GM12878 (cell line): ENCODE measurements at regions not wholly inside any gene's neighbourhood (a gene's known extent, or its start where the extent isn't known, plus 50 kb on each side); places are given as distances from the start of the nearest gene placed in this dataset.

Experiments
- ATAC-seq: fragments of 200-7000 bp; cut with Tn5 transposase; 3 replicates; pipeline ENCODE4 v1.9.1; 2020; ENCODE audit warnings: mild to moderate bottlenecking, moderate library complexity
- BruUV-seq: library from RNA; stranded (reverse); fragments of 400-500 nt; replicated peaks from 2 replicates; lab custom pipeline; 2021; lab: Mats Ljungman, UMichigan
- CTCF ChIA-PET: fragments of 300-600 bp; sonication (Branson Sonifier 250); formaldehyde crosslinking; extraction: SDS; loops from one replicate; lab custom pipeline; 2021; ENCODE audit warnings: inconsistent platforms; lab: Yijun Ruan, JAX
- POLR2A ChIA-PET: fragments of 350-600 bp; formaldehyde crosslinking; extraction: SDS; loops from one replicate; lab custom pipeline; 2021; ENCODE audit warnings: inconsistent platforms; lab: Charles Lee
- RAD21 ChIA-PET: fragments of 300-600 bp; sonication (Branson Sonifier 250); formaldehyde crosslinking; loops from one replicate; lab custom pipeline; 2023; ENCODE audit warnings: antibody characterized with exemption; ENCODE audit not compliant: unreplicated experiment; lab: Charles Lee
- SMC1A ChIA-PET: fragments of 300-600 bp; sonication (Branson Sonifier 250); formaldehyde crosslinking; loops from one replicate; lab custom pipeline; 2023; ENCODE audit not compliant: unreplicated experiment, uncharacterized antibody; lab: Charles Lee
- DNase-seq: peaks from one replicate; pipeline ENCODE4 v3.0.0-alpha.2; 2011; ENCODE audit warnings: low read depth, low spot score
- FAIRE-seq: peaks from 3 replicates; lab custom pipeline; 2011; peaks lifted over from hg19 to GRCh38; lab: Jason Lieb, UNC
- H2AFZ ChIP-seq: 2 replicates; pipeline ENCODE4 v1.6.0; 2011; ENCODE audit warnings: low read depth, low read length, control low read depth; ENCODE audit not compliant: control insufficient read depth
- H3K27ac ChIP-seq: 2 replicates; pipeline ENCODE4 v1.5.1; 2011; ENCODE audit warnings: control low read depth; ENCODE audit not compliant: control insufficient read depth, insufficient read depth
- H3K27me3 ChIP-seq, 2 experiments: replicated peaks in 1 of 2; 2 replicates each; pipeline versions ENCODE4 v1.6.0 to v1.6.1; 2011; ENCODE audit warnings: low read length in 1 of 2; ENCODE audit not compliant: control insufficient read depth in 2 of 2, insufficient read depth in 2 of 2
- H3K36me3 ChIP-seq, 2 experiments: 2 replicates each; pipeline ENCODE4 v1.5.1; 2011; ENCODE audit warnings: low read length in 1 of 2; ENCODE audit not compliant: control insufficient read depth in 2 of 2, insufficient read depth in 2 of 2
- H3K4me1 ChIP-seq: 2 replicates; pipeline ENCODE4 v1.6.1; 2011; ENCODE audit warnings: mild to moderate bottlenecking, low read length, moderate library complexity, mixed read lengths; ENCODE audit not compliant: control insufficient read depth, insufficient read depth
- H3K4me2 ChIP-seq: 2 replicates; pipeline ENCODE4 v1.6.0; 2011; ENCODE audit warnings: control low read depth; ENCODE audit not compliant: control insufficient read depth, insufficient read depth
- H3K4me3 ChIP-seq: fragments of 200-600 bp; sonication (generic); 2 replicates; pipeline ENCODE4 v1.5.1; 2016
- H3K79me2 ChIP-seq: 2 replicates; pipeline ENCODE4 v1.6.0; 2011; ENCODE audit warnings: low read length; ENCODE audit not compliant: control insufficient read depth, insufficient read depth
- H3K9ac ChIP-seq: 2 replicates; pipeline ENCODE4 v1.8.0; 2011; ENCODE audit warnings: low read length, control low read depth, mixed read lengths; ENCODE audit not compliant: control insufficient read depth, insufficient read depth
- H3K9me3 ChIP-seq: replicated peaks from 3 replicates; pipeline ENCODE4 v1.5.1; 2011; ENCODE audit warnings: mild to moderate bottlenecking, low read length; ENCODE audit not compliant: control insufficient read depth, insufficient read depth
- H4K20me1 ChIP-seq: 2 replicates; pipeline ENCODE4 v1.6.0; 2011; ENCODE audit not compliant: control insufficient read depth, insufficient read depth
- BMI1 ChIP-seq: fragments of 450-650 bp; IDR thresholded peaks from 2 replicates; pipeline ENCODE4 v1.6.1; 2016; ENCODE audit warnings: mild to moderate bottlenecking, moderate library complexity, borderline replicate concordance
- CBFB ChIP-seq: IDR thresholded peaks from 2 replicates; pipeline ENCODE4 v1.6.1; 2016; ENCODE audit warnings: antibody characterized with exemption, low read depth
- CBX3 ChIP-seq: fragments of 200-600 bp; sonication (generic); IDR thresholded peaks from 2 replicates; pipeline ENCODE4 v1.6.1; 2016; ENCODE audit warnings: low read depth, borderline replicate concordance
- FOXM1 ChIP-seq: IDR thresholded peaks from 2 replicates; pipeline ENCODE4 v1.6.1; 2012; ENCODE audit warnings: low read depth, mild to moderate bottlenecking, inconsistent platforms, low read length, moderate library complexity
- PRDM15 ChIP-seq: fragments of 450-650 bp; formaldehyde crosslinking; IDR thresholded peaks from 2 replicates; pipeline ENCODE4 v1.4.0; 2020; ENCODE audit warnings: mild to moderate bottlenecking, moderate library complexity
- TBL1XR1 ChIP-seq: IDR thresholded peaks from 2 replicates; pipeline ENCODE4 v1.6.1; 2012; ENCODE audit warnings: low read depth, low read length, improper control_type of control experiment
- TCF3 ChIP-seq: IDR thresholded peaks from 2 replicates; pipeline ENCODE4 v1.6.1; 2012; ENCODE audit warnings: low read depth, mild to moderate bottlenecking, low read length, borderline replicate concordance; ENCODE audit not compliant: insufficient read depth
- YY1 ChIP-seq: IDR thresholded peaks from 2 replicates; pipeline ENCODE4 v1.6.1; 2011; ENCODE audit warnings: low read depth, mild to moderate bottlenecking, low read length
- WGBS: methylation state at CpG from one replicate; pipeline ENCODE4 v1.1.6; 2016; ENCODE audit warnings: low lambda C conversion rate; ENCODE audit not compliant: insufficient replicate concordance, insufficient coverage; ENCODE audit errors: missing lambda C conversion rate; 5-methylcytosine and 5-hydroxymethylcytosine counted together
- in situ Hi-C: fragments of 300-500 bp; cut with MboI; formaldehyde crosslinking; loops from 9 replicates; pipeline ENCODE4 v1.14.3; 2018; ENCODE audit warnings: mixed read lengths
- intact Hi-C: fragments of 100-400 bp; cut with micrococcal nuclease; formaldehyde crosslinking; loops from one replicate; pipeline ENCODE4 v1.14.2; 2022; ENCODE audit not compliant: unreplicated experiment
- TF ChIP-seq, protein P1 (sequence below): fragments of 450-650 bp; IDR thresholded peaks from 2 replicates; pipeline ENCODE4 v1.6.1; 2017; ENCODE audit warnings: mild to moderate bottlenecking, low read depth, inconsistent platforms; ENCODE audit not compliant: poor library complexity, severe bottlenecking
- TF ChIP-seq, protein P2 (sequence below): fragments of 150-350 bp; IDR thresholded peaks from 2 replicates; pipeline ENCODE4 v1.6.1; 2016; ENCODE audit warnings: low read depth, low read length

DNA sequence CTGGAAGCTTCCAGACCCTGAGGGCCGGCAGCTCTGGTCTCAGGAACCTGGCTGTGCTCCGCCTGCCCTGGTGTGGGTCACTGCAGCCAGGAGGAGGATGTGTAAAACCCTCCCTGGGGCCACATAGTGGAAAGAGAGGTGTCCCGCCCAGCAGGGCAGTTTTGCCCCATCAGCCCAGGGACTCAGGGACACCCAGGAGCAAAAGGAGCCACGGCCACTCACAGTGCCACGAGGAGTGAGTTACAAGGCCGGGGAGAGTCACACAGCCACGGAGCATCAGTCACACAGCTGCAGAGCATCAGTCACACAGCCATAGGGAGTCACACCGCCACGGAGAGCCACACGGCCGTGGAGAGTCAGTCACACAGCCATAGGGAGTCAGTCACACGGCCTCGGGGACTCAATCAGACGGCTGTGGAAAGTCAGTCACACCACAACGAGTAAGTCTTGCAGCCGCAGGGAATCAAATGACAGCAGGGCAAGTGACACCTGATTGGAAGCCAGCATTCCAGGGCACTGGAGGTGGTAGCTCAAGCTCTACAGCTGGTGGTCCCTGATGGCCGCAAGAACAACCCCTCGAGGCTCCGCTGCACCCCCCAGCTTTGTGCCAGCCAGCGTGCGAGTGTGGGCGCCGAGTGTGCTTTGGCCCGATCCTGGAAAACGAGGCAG is 60.9 kb downstream of the DLL1 start (continued):
- no peak for TF ChIP-seq PRDM15 (CRISPR knock-in tag)
- no peak for TF ChIP-seq TCF3
- TF ChIP-seq CBX3 = no peak
- no peak for TF ChIP-seq TBL1XR1
- no peak for TF ChIP-seq BMI1

- ATAC-seq (no peak), DNase-seq (no peak), FAIRE-seq (no peak)
- Histone ChIP-seq H2AFZ (no peak overlapping the region), H3K79me2 (no peaks in the 10 kb centered on the region), H3K9me3 (no peaks in the 10 kb centered on the region), H3K4me1 (no peaks in the 10 kb centered on the region), H3K4me2 (no peak overlapping the region), H4K20me1 (0 out of 2 replicates have a peak, but pooled peaks cover 2% of the 10 kb centered on the region), H3K9ac (no peak overlapping the region), H3K27ac (no peak overlapping the region), H3K4me3 (no peak overlapping the region), H3K27me3 (no peaks in the 10 kb centered on the region), H3K36me3 (no peaks in the 10 kb centered on the region)
- ChIA-PET CTCF (no interaction called here), RAD21 (no interaction called here), SMC1A (no interaction called here), POLR2A (no interaction called here)
- intact Hi-C loops (no loop called here), in situ Hi-C loops (no loop called here)
- no TSS peak for BruUV-seq
- 55% methylated on average over 15 of the region's 15 CpGs for WGBS
- TF ChIP-seq FOXM1 (no peak), CBFB (no peak), YY1 (no peak)
- TF ChIP-seq, protein P1, sequence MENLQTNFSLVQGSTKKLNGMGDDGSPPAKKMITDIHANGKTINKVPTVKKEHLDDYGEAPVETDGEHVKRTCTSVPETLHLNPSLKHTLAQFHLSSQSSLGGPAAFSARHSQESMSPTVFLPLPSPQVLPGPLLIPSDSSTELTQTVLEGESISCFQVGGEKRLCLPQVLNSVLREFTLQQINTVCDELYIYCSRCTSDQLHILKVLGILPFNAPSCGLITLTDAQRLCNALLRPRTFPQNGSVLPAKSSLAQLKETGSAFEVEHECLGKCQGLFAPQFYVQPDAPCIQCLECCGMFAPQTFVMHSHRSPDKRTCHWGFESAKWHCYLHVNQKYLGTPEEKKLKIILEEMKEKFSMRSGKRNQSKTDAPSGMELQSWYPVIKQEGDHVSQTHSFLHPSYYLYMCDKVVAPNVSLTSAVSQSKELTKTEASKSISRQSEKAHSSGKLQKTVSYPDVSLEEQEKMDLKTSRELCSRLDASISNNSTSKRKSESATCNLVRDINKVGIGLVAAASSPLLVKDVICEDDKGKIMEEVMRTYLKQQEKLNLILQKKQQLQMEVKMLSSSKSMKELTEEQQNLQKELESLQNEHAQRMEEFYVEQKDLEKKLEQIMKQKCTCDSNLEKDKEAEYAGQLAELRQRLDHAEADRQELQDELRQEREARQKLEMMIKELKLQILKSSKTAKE = no peak
- TF ChIP-seq, protein P2, sequence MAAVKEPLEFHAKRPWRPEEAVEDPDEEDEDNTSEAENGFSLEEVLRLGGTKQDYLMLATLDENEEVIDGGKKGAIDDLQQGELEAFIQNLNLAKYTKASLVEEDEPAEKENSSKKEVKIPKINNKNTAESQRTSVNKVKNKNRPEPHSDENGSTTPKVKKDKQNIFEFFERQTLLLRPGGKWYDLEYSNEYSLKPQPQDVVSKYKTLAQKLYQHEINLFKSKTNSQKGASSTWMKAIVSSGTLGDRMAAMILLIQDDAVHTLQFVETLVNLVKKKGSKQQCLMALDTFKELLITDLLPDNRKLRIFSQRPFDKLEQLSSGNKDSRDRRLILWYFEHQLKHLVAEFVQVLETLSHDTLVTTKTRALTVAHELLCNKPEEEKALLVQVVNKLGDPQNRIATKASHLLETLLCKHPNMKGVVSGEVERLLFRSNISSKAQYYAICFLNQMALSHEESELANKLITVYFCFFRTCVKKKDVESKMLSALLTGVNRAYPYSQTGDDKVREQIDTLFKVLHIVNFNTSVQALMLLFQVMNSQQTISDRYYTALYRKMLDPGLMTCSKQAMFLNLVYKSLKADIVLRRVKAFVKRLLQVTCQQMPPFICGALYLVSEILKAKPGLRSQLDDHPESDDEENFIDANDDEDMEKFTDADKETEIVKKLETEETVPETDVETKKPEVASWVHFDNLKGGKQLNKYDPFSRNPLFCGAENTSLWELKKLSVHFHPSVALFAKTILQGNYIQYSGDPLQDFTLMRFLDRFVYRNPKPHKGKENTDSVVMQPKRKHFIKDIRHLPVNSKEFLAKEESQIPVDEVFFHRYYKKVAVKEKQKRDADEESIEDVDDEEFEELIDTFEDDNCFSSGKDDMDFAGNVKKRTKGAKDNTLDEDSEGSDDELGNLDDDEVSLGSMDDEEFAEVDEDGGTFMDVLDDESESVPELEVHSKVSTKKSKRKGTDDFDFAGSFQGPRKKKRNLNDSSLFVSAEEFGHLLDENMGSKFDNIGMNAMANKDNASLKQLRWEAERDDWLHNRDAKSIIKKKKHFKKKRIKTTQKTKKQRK = no peak
Measured at GRCh38 chr6:170229396-170229795, 61.5 kb downstream of the DLL1 start.
